ENCODE measurements at regions not wholly inside any gene's neighbourhood (a gene's known extent, or its start where the extent isn't known, plus 50 kb on each side); places are given as distances from the start of the nearest gene placed in this dataset.

DNA sequence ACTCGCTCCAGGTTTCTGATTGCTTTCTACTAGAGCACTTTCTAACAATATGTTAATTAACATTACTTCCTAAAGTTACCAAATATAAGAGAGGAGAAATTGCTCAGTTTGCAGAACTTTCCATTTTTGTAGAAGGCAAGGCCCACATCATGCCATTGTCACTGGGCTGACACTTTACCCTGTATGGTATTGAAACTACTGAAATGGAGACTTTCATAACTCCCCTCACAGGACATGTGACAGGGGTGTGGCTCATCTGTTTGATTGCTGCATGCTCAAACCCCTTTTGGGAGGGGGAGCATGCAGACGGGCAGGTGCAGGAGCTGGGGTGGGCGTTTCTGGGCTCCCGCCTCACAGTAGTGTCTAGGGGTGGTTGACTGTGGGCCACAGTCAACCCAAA lies 206.3 kb upstream of the GHR start:
- peaks cover 2% of the 10 kb centered on the region for H3K27me3 Mint-ChIP-seq (ENCODE audit: low read depth)
- H3K36me3 Mint-ChIP-seq (ENCODE audit: low read depth), result no peaks in the 10 kb centered on the region
- no peak for DNase-seq (ENCODE audit: low spot score)
- no peak for TF ChIP-seq CTCF (IDR thresholded peaks at IDR 0.05)
- H3K27ac Mint-ChIP-seq (ENCODE audit: unreplicated experiment), result no peak overlapping the region
- no peaks in the 10 kb centered on the region for H3K4me1 Mint-ChIP-seq (ENCODE audit: low read depth)
- H3K4me3 Mint-ChIP-seq (ENCODE audit: unreplicated experiment), result no peak overlapping the region
- H3K9me3 Mint-ChIP-seq (ENCODE audit: low read depth), result peaks cover 5% of the 10 kb centered on the region

DNA sequence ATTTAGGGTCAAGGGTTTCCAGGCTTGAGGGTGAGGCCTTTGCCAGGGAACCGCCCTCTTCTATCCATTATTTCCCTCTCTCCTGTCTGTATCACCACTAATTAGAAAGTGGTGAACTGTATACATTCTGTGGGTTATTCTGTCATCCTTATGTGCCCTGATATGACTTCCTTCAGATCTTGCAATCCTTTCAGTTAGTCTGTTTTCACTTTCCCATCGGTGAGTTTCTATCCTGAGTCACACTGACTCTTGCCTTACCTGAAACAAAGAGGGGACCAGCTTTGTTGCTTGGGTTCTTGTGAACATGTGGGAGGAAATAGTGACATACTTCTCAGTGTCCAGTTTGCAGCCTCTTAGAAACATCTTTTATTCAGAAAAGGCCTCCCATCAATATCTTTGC lies 205.4 kb upstream of the GHR start:
- Mint-ChIP-seq H3K9me3 (ENCODE audit: low read depth) (peaks cover 5% of the 10 kb centered on the region), H3K4me1 (ENCODE audit: low read depth) (no peaks in the 10 kb centered on the region), H3K27ac (ENCODE audit: unreplicated experiment) (no peak overlapping the region), H3K27me3 (ENCODE audit: low read depth) (peaks cover under 1% of the 10 kb centered on the region), H3K4me3 (ENCODE audit: unreplicated experiment) (no peak overlapping the region), H3K36me3 (ENCODE audit: low read depth) (no peaks in the 10 kb centered on the region)
- TF ChIP-seq CTCF (IDR thresholded peaks at IDR 0.05), result no peak
- DNase-seq (ENCODE audit: low spot score), result no peak

DNA sequence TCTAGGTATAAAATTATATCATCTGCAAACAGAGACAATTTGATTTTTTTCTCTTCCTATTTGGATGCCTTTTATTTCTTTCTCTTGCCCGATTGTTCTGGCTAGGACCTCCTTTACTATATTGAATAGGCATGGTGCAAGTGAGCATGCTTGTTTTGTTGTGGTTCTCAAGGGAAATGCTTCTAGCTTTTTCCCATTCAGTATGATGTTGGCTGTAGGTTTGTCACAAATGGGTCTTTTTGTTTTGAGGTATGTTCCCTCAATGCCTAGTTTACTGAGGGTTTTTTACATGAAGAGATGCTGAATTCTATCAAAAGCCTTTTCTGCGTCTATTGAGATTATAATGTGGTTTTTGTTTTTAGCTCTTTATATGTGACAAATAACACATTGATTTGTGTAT lies 198.2 kb upstream of the GHR start:
- H3K27ac Mint-ChIP-seq (ENCODE audit: unreplicated experiment), result no peak overlapping the region
- peaks cover 7% of the 10 kb centered on the region for H3K27me3 Mint-ChIP-seq (ENCODE audit: low read depth)
- H3K4me1 Mint-ChIP-seq (ENCODE audit: low read depth), result no peaks in the 10 kb centered on the region
- H3K4me3 Mint-ChIP-seq (ENCODE audit: unreplicated experiment), result no peak overlapping the region
- no peak for DNase-seq (ENCODE audit: low spot score)
- no peak for TF ChIP-seq CTCF (IDR thresholded peaks at IDR 0.05)
- H3K9me3 Mint-ChIP-seq (ENCODE audit: low read depth), result no peaks in the 10 kb centered on the region
- H3K36me3 Mint-ChIP-seq (ENCODE audit: low read depth), result no peaks in the 10 kb centered on the region

- Mint-ChIP-seq H3K27me3 (ENCODE audit: low read depth) (peaks cover 5% of the 10 kb centered on the region), H3K9me3 (ENCODE audit: low read depth) (peaks cover 5% of the 10 kb centered on the region), H3K36me3 (ENCODE audit: low read depth) (no peaks in the 10 kb centered on the region), H3K4me1 (ENCODE audit: low read depth) (no peaks in the 10 kb centered on the region), H3K27ac (ENCODE audit: unreplicated experiment) (no peak overlapping the region), H3K4me3 (ENCODE audit: unreplicated experiment) (no peak overlapping the region)
- no peak for TF ChIP-seq CTCF (IDR thresholded peaks at IDR 0.05)
- no peak for DNase-seq (ENCODE audit: low spot score)
Measured at GRCh38 chr5:42228279-42228678, 195.0 kb upstream of the GHR start.

DNA sequence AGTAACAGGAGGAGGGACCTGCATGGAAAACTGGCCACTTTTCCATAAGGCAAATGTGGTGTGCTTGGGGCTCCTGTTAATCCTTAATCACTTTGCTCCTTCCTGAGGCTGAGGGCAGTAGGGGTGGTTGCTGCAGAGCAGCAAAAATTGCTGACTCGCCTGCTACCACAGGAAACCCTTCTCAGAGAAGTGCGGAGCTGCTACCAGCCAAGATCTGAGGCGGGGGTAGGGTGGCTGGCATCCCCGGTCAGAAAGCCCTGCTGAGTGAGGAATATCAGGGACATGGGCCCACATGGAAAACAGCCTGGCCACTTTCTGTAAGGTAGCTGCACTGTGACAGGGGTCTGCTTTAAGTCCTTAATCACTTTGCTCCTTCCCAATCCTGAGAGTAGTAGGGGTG lies 192.4 kb upstream of the GHR start:
- no peak for DNase-seq (ENCODE audit: low spot score)
- no peak for TF ChIP-seq CTCF (IDR thresholded peaks at IDR 0.05)
- Mint-ChIP-seq H3K9me3 (ENCODE audit: low read depth) (peaks cover 5% of the 10 kb centered on the region), H3K36me3 (ENCODE audit: low read depth) (no peaks in the 10 kb centered on the region), H3K27me3 (ENCODE audit: low read depth) (no peaks in the 10 kb centered on the region), H3K4me3 (ENCODE audit: unreplicated experiment) (no peak overlapping the region), H3K4me1 (ENCODE audit: low read depth) (no peaks in the 10 kb centered on the region), H3K27ac (ENCODE audit: unreplicated experiment) (no peak overlapping the region)

Data from chondrocyte (in vitro differentiated cells).